ENCODE measurements at regions not wholly inside any gene's neighbourhood (a gene's known extent, or its start where the extent isn't known, plus 50 kb on each side); places are given as distances from the start of the nearest gene placed in this dataset.
"Not testable (repeated sequence)": the region's sequence is repeated elsewhere in the genome, so short reads cannot be mapped to it uniquely, and the experiment has no call there.

DNA sequence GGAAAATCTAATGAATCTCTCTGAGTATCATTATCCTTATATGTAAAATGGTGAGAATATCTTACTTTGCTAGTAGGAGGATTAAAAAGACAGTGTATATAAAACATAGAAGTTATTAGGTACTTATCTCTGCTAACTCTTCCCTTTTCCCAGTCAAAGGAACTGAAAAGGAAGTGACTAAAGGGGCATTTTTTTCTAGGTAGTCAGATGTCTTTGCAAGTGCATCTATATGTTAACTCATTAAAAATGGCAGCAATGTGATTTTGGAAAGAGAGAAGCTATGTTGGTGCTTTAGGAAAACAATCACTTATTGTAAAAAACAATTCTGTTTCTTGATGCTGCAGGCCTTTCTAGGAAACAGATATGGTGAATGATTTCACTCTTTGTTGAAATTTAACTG is 180.9 kb downstream of the SAMD5 start:
- H3K9me3 Mint-ChIP-seq, result no peaks in the 10 kb centered on the region
- no peaks in the 10 kb centered on the region for H3K4me1 Mint-ChIP-seq (ENCODE audit: low read depth)
- H3K36me3 Mint-ChIP-seq (ENCODE audit: low read depth), result no peaks in the 10 kb centered on the region

DNA sequence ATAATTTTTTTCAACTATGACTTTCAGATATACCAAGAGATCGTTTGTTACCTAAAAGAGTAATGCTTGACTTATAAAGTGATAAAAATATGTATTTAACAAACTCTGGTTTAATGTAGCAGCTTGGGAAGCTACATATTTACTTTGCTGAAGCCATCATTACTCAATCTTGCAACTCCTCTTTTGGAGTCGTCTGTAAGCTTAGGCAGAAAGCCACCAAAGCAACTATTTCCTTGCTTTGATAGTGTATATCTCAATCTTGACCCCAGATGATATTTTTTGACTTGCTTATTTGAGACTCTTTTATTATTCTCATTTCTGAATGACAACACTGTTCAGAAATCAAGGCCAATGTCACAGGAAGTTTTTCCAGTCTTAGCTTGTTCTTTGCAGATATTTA is 183.0 kb downstream of the SAMD5 start:
- Mint-ChIP-seq H3K4me3 (no peak overlapping the region), H3K4me1 (ENCODE audit: low read depth) (no peaks in the 10 kb centered on the region), H3K9me3 (no peaks in the 10 kb centered on the region), H3K36me3 (ENCODE audit: low read depth) (no peaks in the 10 kb centered on the region), H3K27me3 (ENCODE audit: low read depth) (no peaks in the 10 kb centered on the region), H3K27ac (no peak overlapping the region)

More for the DNA sequence above, 180.9 kb downstream of the SAMD5 start:
- H3K27me3 Mint-ChIP-seq (ENCODE audit: low read depth), result no peaks in the 10 kb centered on the region
- H3K27ac Mint-ChIP-seq, result no peak overlapping the region
- H3K4me3 Mint-ChIP-seq, result no peak overlapping the region

DNA sequence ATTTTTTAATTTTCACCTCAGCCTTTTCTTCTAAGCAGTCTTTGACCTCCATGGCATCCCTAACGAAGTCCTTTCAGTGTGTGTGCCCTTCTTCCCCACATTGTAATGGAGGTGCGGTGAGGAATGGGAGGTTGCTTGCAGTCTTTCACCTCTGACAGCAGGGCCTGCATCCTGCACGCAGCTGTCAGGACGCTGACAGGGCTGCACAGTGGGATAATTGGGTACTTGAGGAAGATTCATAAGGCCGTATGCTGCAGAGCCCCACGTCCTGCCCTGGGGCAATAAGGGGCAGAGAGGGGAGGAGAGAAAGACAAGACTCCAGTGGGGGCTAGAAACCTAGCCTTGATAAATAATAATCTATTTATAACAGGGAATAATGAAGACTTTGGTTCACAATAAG is 184.7 kb downstream of the SAMD5 start:
- Mint-ChIP-seq H3K36me3 (ENCODE audit: low read depth) (no peaks in the 10 kb centered on the region), H3K27me3 (ENCODE audit: low read depth) (no peaks in the 10 kb centered on the region), H3K4me1 (ENCODE audit: low read depth) (no peaks in the 10 kb centered on the region), H3K27ac (no peak overlapping the region), H3K4me3 (no peak overlapping the region), H3K9me3 (no peaks in the 10 kb centered on the region)

DNA sequence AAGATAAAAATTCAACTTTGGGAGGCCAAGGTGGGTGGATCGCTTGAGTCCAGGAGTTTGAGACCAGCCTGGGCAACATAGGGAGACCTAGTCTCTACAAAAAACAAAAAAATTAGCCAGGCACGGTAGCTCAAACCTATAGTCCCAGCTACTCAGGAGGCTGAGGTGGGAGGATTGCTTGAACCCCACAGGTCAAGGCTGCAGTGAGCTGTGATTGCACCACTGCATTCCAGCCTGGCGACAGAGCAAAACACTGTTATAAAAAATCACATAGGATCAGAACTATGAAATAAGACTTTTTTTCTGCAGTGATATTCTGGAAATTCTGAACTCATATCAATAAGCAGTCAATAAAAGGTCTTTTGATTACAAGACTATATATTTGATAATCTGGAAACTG is 186.1 kb downstream of the SAMD5 start:
- not testable (repeated sequence) for H3K27me3 Mint-ChIP-seq (ENCODE audit: low read depth); H3K9me3 Mint-ChIP-seq; H3K36me3 Mint-ChIP-seq (ENCODE audit: low read depth); H3K4me3 Mint-ChIP-seq; H3K27ac Mint-ChIP-seq; H3K4me1 Mint-ChIP-seq (ENCODE audit: low read depth)

DNA sequence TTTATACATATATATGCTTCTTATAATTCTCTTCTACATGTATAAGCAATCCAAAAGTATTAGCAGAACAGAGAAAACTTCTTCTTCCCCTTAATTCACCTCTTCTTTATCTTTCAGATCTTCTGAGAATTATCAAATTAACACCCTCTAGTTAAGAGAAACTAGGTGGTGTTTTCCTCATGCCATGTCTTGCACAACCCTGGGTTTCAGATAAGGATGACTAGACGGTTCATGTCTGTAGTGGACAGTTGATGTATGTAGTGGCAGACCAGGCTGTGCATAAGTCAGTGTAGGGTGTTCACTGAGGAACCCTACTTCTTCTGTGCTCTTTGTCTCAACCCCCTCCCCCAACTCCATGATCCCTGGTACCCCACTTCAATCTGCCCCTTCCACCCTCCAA is 187.3 kb downstream of the SAMD5 start:
- Mint-ChIP-seq H3K27me3 (ENCODE audit: low read depth) (no peaks in the 10 kb centered on the region), H3K27ac (no peak overlapping the region), H3K4me1 (ENCODE audit: low read depth) (no peaks in the 10 kb centered on the region), H3K36me3 (ENCODE audit: low read depth) (no peaks in the 10 kb centered on the region), H3K9me3 (no peaks in the 10 kb centered on the region), H3K4me3 (no peak overlapping the region)

DNA sequence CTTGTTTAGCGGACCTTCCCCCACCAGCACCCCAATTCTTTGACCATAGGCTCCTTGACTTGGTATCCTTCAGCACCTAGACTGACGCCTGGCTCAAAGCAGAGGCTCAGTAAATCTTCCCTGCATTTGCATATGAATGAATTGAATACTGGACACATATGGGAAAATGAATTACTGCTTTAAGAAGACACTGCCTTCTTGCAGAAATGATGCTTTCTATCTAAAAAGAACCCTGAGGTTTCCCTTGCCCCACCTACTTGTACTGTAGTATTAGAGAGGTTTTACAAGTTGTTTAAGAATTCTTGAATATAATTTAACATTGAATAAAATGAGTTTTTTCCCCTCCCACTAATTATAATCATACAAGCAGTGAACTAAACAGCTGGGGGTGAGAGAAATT is 190.7 kb downstream of the SAMD5 start:
- Mint-ChIP-seq H3K27me3 (ENCODE audit: low read depth) (no peaks in the 10 kb centered on the region), H3K9me3 (no peaks in the 10 kb centered on the region), H3K36me3 (ENCODE audit: low read depth) (no peaks in the 10 kb centered on the region), H3K27ac (no peak overlapping the region), H3K4me1 (ENCODE audit: low read depth) (no peaks in the 10 kb centered on the region), H3K4me3 (no peak overlapping the region)

DNA sequence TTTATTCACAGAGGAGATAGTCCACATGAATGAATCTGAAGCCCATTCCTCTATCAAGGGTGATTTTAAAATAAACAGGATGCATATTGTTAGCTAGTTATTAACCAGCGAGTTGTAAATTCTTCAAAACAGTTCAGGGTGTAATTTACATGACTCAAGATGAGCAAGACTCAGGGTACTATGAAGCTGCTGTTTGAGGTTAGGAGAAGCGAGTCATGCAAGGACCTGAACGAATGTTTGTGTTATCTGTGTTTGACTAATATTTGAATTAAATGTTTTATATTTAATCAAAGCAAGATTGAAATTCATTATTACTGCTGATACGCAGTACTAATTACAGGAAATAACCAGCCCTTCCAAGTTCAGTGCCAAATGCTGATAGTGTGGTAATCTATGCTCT is 191.1 kb downstream of the SAMD5 start:
- no peak overlapping the region for H3K4me3 Mint-ChIP-seq
- no peak overlapping the region for H3K27ac Mint-ChIP-seq
- no peaks in the 10 kb centered on the region for H3K36me3 Mint-ChIP-seq (ENCODE audit: low read depth)
- H3K9me3 Mint-ChIP-seq, result no peaks in the 10 kb centered on the region
- no peaks in the 10 kb centered on the region for H3K27me3 Mint-ChIP-seq (ENCODE audit: low read depth)
- H3K4me1 Mint-ChIP-seq (ENCODE audit: low read depth), result no peaks in the 10 kb centered on the region

DNA sequence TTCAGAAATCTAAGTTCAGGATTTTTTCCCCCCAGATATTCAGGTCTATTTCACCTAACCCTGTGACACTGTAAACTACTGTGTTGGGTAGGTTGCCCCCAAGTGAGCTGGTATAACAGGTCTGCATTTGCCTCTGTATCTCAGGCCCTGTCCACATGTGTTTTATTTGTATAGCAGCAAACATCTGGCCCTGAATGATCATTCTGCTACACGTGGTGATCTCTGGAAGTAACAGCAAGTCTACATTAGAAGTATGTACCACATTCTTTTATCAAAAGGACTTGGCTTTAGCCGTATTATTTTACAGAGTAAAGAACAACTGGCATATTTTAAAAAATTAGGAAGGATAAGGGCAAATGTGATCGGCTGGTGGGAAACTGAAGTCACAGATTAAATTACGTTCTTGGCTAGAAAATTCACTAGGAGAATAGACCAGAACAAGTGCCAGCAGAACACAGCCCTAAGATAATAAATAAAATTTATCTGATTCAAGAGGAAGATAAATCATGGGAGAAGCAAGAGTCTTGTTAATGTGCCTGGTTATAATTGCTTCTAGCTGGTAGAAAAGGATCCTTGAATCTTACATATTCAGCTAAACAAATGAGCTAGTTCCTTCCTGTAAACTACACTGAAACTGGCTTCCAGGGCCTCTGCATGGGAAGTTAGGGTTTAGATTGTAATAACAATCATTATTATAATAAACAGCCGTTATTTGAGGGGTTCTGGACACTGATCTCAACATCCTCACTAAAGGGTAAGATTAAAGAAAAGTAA is 192.1 kb downstream of the SAMD5 start:
- H3K27ac Mint-ChIP-seq, result no peak overlapping the region
- H3K4me3 Mint-ChIP-seq, result no peak overlapping the region

DNA sequence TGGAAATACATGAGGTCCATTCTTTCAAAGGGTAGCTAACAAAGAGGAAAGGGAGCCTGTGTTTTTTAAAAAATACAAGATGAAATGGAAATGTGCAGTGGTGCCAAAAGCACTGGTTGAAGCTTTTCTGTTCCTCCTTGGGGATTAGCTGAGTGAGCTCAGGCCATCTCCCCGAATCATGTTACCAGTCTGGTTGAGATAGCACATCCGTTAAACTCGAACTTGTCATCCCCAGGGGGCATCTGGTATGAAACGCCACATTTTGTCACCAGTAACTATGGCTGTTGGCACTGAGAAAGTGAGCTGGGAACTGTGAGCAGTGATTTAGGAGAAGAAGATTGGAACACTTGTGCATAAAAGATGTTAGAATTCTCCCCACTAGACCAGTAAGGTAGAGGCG is 196.2 kb downstream of the SAMD5 start:
- Mint-ChIP-seq H3K4me1 (ENCODE audit: low read depth) (no peaks in the 10 kb centered on the region), H3K4me3 (no peak overlapping the region), H3K36me3 (ENCODE audit: low read depth) (no peaks in the 10 kb centered on the region), H3K27me3 (ENCODE audit: low read depth) (no peaks in the 10 kb centered on the region), H3K27ac (no peak overlapping the region), H3K9me3 (no peaks in the 10 kb centered on the region)

More for the DNA sequence above, 192.1 kb downstream of the SAMD5 start:
- no peaks in the 10 kb centered on the region for H3K9me3 Mint-ChIP-seq
- H3K36me3 Mint-ChIP-seq (ENCODE audit: low read depth), result no peaks in the 10 kb centered on the region
- no peaks in the 10 kb centered on the region for H3K27me3 Mint-ChIP-seq (ENCODE audit: low read depth)
- no peaks in the 10 kb centered on the region for H3K4me1 Mint-ChIP-seq (ENCODE audit: low read depth)

DNA sequence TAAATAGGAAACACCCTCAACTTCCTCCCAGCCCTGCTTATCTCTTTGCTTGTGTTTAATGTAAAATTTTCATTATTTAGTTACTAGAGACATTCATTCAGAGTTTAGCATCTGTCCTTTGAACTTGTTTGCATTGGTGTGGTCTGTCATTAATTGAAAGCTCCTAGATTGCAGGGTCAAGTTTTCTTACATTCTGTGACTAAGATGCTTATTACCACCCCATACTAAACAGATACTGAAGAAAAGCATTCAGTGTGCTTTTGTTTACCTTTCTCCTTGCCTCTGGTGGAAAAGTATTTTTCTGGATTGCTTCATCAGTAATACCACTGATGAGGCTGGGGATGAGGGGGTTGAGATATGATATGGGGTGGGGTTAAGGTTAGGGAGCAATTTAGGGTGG is 199.0 kb downstream of the SAMD5 start:
- Mint-ChIP-seq H3K36me3 (ENCODE audit: low read depth) (no peaks in the 10 kb centered on the region), H3K4me3 (no peak overlapping the region), H3K27me3 (ENCODE audit: low read depth) (no peaks in the 10 kb centered on the region), H3K27ac (no peak overlapping the region), H3K9me3 (no peaks in the 10 kb centered on the region), H3K4me1 (ENCODE audit: low read depth) (no peaks in the 10 kb centered on the region)

DNA sequence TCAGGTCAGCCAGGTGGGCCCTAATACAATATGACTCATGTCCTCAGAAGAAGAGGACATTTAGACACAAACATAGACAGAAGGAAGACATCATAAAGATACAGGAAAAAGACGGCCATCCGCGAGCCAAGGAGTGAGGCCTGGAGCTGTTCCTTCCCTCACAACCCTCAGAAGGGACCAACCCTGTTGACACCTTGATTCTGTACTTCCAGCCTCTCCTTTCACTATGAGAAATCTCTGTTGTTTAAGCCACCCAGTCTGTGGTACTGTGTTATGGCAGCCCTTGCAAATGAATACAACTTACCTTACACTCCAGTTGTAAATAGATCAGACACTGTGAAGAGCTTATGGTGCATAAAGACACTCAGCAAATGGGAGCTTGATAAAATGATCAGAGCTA is 199.7 kb downstream of the SAMD5 start:
- H3K4me1 Mint-ChIP-seq (ENCODE audit: low read depth), result no peaks in the 10 kb centered on the region
- H3K27me3 Mint-ChIP-seq (ENCODE audit: low read depth), result no peaks in the 10 kb centered on the region
- H3K27ac Mint-ChIP-seq, result no peak overlapping the region
- H3K4me3 Mint-ChIP-seq, result no peak overlapping the region
- no peaks in the 10 kb centered on the region for H3K36me3 Mint-ChIP-seq (ENCODE audit: low read depth)
- no peaks in the 10 kb centered on the region for H3K9me3 Mint-ChIP-seq

DNA sequence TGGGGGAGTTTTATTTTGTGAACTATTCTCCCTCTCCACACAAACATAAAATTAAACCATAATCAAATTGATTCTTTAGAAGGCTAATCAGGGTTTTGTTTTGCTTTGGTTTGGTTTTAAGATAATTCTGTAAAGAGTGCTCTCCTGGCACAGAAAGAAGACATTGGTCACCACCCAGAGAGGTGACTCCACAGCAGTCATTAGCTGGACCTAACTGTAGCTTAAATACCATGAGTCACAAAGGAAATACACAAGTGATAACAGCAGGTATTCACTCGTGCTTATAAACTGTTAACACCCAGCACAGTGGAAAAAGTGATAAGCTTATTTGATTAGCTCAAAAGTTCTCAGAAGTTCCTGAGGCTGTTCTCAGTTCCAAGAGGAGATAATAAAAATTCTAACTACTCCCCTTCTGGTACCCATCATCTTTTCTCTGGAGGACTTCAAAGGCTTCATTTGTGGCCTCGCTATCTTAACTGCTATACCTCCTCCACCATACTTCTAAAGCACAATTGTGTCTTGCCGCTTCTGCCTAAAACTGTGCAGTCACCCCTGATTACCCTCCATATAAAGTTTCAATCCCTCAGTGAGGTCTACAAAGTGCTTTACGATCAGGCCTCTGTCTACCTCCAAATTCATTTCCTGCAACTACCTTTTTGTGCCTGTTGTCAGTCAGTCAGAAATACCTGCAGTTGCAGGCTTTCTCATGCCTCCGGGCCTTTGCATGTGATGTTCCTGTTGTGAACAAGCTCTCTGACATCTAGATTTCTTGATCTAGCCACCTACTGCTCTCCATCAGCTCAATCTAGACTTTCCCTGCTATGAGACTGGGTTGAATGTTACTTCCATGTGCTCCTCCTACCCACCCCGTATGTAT is 201.1 kb downstream of the SAMD5 start:
- H3K36me3 Mint-ChIP-seq (ENCODE audit: low read depth), result no peaks in the 10 kb centered on the region
- no peak overlapping the region for H3K4me3 Mint-ChIP-seq
- no peaks in the 10 kb centered on the region for H3K4me1 Mint-ChIP-seq (ENCODE audit: low read depth)
- H3K27me3 Mint-ChIP-seq (ENCODE audit: low read depth), result no peaks in the 10 kb centered on the region
- H3K27ac Mint-ChIP-seq, result no peak overlapping the region
- no peaks in the 10 kb centered on the region for H3K9me3 Mint-ChIP-seq

DNA sequence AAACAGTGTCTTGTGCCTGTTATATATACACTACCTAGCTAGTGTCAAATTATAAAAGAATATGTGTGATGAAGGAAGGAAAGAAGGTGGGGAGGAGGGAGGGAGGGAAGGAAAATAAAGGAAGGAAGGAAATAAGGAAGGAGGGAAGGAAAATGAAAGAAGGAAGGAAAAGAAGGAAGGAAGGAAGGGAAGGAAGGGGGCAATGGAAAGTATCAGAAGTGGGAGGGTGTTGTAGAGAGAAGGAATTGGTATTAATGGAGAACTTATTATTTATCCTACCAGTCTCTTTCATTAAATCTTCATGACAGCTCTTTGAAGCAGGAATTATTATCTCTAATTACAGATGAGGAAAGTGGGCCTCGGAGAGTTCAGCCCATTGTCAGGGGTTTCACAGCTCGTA is 202.4 kb downstream of the SAMD5 start:
- H3K27ac Mint-ChIP-seq, result no peak overlapping the region
- H3K27me3 Mint-ChIP-seq (ENCODE audit: low read depth), result no peaks in the 10 kb centered on the region
- H3K4me1 Mint-ChIP-seq (ENCODE audit: low read depth), result no peaks in the 10 kb centered on the region
- H3K9me3 Mint-ChIP-seq, result no peaks in the 10 kb centered on the region
- H3K36me3 Mint-ChIP-seq (ENCODE audit: low read depth), result no peaks in the 10 kb centered on the region
- H3K4me3 Mint-ChIP-seq, result no peak overlapping the region

DNA sequence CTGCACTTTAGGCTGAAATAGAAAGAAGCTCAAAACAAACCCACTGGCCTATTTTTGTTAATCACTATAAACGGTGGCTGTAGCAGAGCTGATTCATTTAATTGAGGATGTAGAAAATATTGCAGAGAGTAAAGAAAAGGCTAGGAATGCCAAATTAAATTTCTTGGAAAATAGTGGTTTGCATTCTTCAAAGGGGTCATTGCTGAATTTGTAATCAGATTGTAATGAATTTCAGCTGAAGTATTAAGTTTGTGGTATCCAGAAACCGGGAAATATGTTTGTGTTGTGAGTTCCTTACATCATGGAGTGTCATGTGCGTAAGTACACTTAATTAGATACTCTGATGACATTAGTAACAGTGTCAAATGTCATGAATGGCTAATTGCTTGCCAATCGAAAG is 203.0 kb downstream of the SAMD5 start:
- H3K9me3 Mint-ChIP-seq, result no peaks in the 10 kb centered on the region

DNA sequence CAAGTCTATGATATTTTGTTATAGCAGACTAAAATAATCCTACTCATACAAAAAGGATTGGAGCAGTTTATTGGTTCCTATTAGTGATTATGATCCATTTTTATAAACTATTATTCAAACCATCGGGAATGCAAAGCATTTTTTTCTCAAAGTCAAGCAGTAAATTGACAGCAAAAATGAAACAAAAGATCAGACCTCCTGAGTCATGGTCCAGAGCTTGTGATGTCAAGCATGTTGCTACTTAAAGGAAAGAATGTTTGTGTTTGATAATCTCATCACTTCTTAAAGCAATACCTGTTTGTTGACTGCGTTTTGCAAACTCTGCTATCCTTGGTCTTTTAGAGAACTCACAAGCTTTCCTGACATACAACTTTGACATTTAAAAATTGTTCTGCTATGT is 204.4 kb downstream of the SAMD5 start:
- no peaks in the 10 kb centered on the region for H3K4me1 Mint-ChIP-seq (ENCODE audit: low read depth)
- no peak overlapping the region for H3K4me3 Mint-ChIP-seq
- H3K36me3 Mint-ChIP-seq (ENCODE audit: low read depth), result no peaks in the 10 kb centered on the region
- H3K9me3 Mint-ChIP-seq, result no peaks in the 10 kb centered on the region
- H3K27ac Mint-ChIP-seq, result no peak overlapping the region
- H3K27me3 Mint-ChIP-seq (ENCODE audit: low read depth), result no peaks in the 10 kb centered on the region

More for the DNA sequence above, 203.0 kb downstream of the SAMD5 start:
- Mint-ChIP-seq H3K27me3 (ENCODE audit: low read depth) (no peaks in the 10 kb centered on the region), H3K4me1 (ENCODE audit: low read depth) (no peaks in the 10 kb centered on the region), H3K36me3 (ENCODE audit: low read depth) (no peaks in the 10 kb centered on the region), H3K4me3 (no peak overlapping the region), H3K27ac (no peak overlapping the region)

Data from T-helper 1 cell treated with Interleukin-12 subunit alpha and Interleukin-12 subunit beta and Interleukin-4 antibody, amounts not matched to agents 30 μg/mL and 1 μg/mL, for 36 hours (primary cell).